IMR-90 (cell line): ENCODE measurements at regions not wholly inside any gene's neighbourhood (a gene's known extent, or its start where the extent isn't known, plus 50 kb on each side); places are given as distances from the start of the nearest gene placed in this dataset.

Experiments
- ATAC-seq: fragments of 200-7000 bp; cut with Tn5 transposase; 2 replicates; pipeline ENCODE4 v1.9.1; 2020; ENCODE audit warnings: low read depth, mild to moderate bottlenecking, moderate library complexity
- BruUV-seq: library from RNA; stranded (reverse); fragments of 400-500 nt; replicated peaks from 2 replicates; lab custom pipeline; 2021; lab: Mats Ljungman, UMichigan
- CTCF ChIA-PET: fragments of 300-600 bp; formaldehyde crosslinking; extraction: SDS; loops from one replicate; lab custom pipeline; 2021; ENCODE audit warnings: antibody characterized with exemption; lab: Yijun Ruan, JAX
- POLR2A ChIA-PET: fragments of 300-600 bp; sonication (Branson Sonifier 250); formaldehyde crosslinking; loops from one replicate; lab custom pipeline; 2022; ENCODE audit warnings: antibody characterized with exemption; ENCODE audit not compliant: unreplicated experiment; lab: Charles Lee
- DNase-seq: peaks from one replicate; pipeline ENCODE4 v3.0.0; 2013
- H2AFZ ChIP-seq: replicated peaks from 2 replicates; pipeline ENCODE3; 2013; ENCODE audit warnings: low read length, mild to moderate bottlenecking; ENCODE audit not compliant: poor library complexity
- H2AK5ac ChIP-seq: 2 replicates; pipeline ENCODE4 v1.6.1; 2013; ENCODE audit warnings: low read depth, low read length, inconsistent platforms
- H2AK9ac ChIP-seq: replicated peaks from 2 replicates; pipeline ENCODE3; 2013; ENCODE audit warnings: mild to moderate bottlenecking, low read depth, low read length, moderate library complexity; ENCODE audit not compliant: poor library complexity
- H2BK120ac ChIP-seq: 2 replicates; pipeline ENCODE4 v1.6.1; 2013; ENCODE audit warnings: low read depth, low read length, inconsistent platforms
- H2BK15ac ChIP-seq: 3 replicates; pipeline ENCODE4 v1.6.1; 2013; ENCODE audit warnings: low read depth, low read length, inconsistent platforms
- H2BK20ac ChIP-seq: 2 replicates; pipeline ENCODE4 v1.6.1; 2013; ENCODE audit warnings: low read depth, mild to moderate bottlenecking, inconsistent platforms, low read length, moderate library complexity
- H2BK5ac ChIP-seq: 2 replicates; pipeline ENCODE4 v1.6.1; 2013; ENCODE audit warnings: mild to moderate bottlenecking, low read depth, low read length, inconsistent platforms; ENCODE audit not compliant: poor library complexity, severe bottlenecking
- H3K14ac ChIP-seq: replicated peaks from 2 replicates; pipeline ENCODE4 v1.6.1; 2013; ENCODE audit warnings: low read depth, low read length, inconsistent platforms
- H3K18ac ChIP-seq: 2 replicates; pipeline ENCODE4 v1.6.1; 2013; ENCODE audit warnings: low read depth, low read length, control low read depth
- H3K23ac ChIP-seq: 2 replicates; pipeline ENCODE4 v1.6.1; 2013; ENCODE audit warnings: low read depth, low read length, inconsistent platforms
- H3K27ac ChIP-seq: 2 replicates; pipeline ENCODE4 v1.5.1; 2013; ENCODE audit warnings: mild to moderate bottlenecking, control low read depth, low read length; ENCODE audit not compliant: insufficient read depth
- H3K27me3 ChIP-seq: 2 replicates; pipeline ENCODE4 v1.6.1; 2013; ENCODE audit warnings: low read length; ENCODE audit not compliant: control insufficient read depth, insufficient read depth
- H3K36me3 ChIP-seq: 2 replicates; pipeline ENCODE4 v1.6.1; 2013; ENCODE audit warnings: low read length, mixed read lengths; ENCODE audit not compliant: control insufficient read depth, insufficient read depth
- H3K4ac ChIP-seq: 2 replicates; pipeline ENCODE4 v1.6.1; 2013; ENCODE audit warnings: low read depth, low read length, inconsistent platforms
- H3K4me1 ChIP-seq: 2 replicates; pipeline ENCODE4 v1.6.1; 2013; ENCODE audit warnings: low read length, mixed read lengths; ENCODE audit not compliant: control insufficient read depth, insufficient read depth
- H3K4me2 ChIP-seq: 2 replicates; pipeline ENCODE4 v1.6.1; 2013; ENCODE audit warnings: low read depth, mild to moderate bottlenecking, control low read depth, low read length, moderate library complexity
- H3K4me3 ChIP-seq: 2 replicates; pipeline ENCODE4 v1.5.1; 2013; ENCODE audit warnings: low read depth, mild to moderate bottlenecking, control low read depth, low read length, moderate library complexity; ENCODE audit not compliant: insufficient read depth
- H3K56ac ChIP-seq: 2 replicates; pipeline ENCODE4 v1.6.1; 2013; ENCODE audit warnings: low read length, inconsistent platforms; ENCODE audit not compliant: insufficient read depth; ENCODE audit errors: extremely low read depth
- H3K79me1 ChIP-seq, 2 experiments: 2 replicates each; pipeline ENCODE4 v1.6.1; 2013; ENCODE audit warnings: low read length in 2 of 2, inconsistent platforms in 1 of 2, low read depth in 1 of 2
- H3K9ac ChIP-seq: 2 replicates; pipeline ENCODE4 v1.6.1; 2013; ENCODE audit warnings: low read depth, low read length, control low read depth
- H3K9me1 ChIP-seq: 2 replicates; pipeline ENCODE4 v1.6.1; 2013; ENCODE audit warnings: low read length, inconsistent platforms; ENCODE audit not compliant: insufficient read depth
- H3K9me3 ChIP-seq: 2 replicates; pipeline ENCODE4 v1.6.1; 2013; ENCODE audit warnings: low read length; ENCODE audit not compliant: control insufficient read depth, insufficient read depth
- H4K20me1 ChIP-seq: 2 replicates; pipeline ENCODE4 v1.6.1; 2013; ENCODE audit warnings: low read length, inconsistent platforms; ENCODE audit not compliant: insufficient read depth
- H4K5ac ChIP-seq: 2 replicates; pipeline ENCODE4 v1.6.1; 2013; ENCODE audit warnings: mild to moderate bottlenecking, low read depth, low read length, control low read depth
- H4K8ac ChIP-seq, 2 experiments: 2 replicates each; pipeline ENCODE4 v1.6.1; 2013; ENCODE audit warnings: low read depth in 2 of 2, low read length in 2 of 2, control low read depth in 1 of 2, inconsistent platforms in 1 of 2
- H4K91ac ChIP-seq: 2 replicates; pipeline ENCODE4 v1.6.1; 2013; ENCODE audit warnings: low read depth, low read length, inconsistent platforms; ENCODE audit not compliant: insufficient read depth
- POLR2A ChIP-seq: IDR thresholded peaks from 2 replicates; pipeline ENCODE4 v1.6.1; 2012; ENCODE audit warnings: mild to moderate bottlenecking, low read depth, low read length
- WGBS, 2 experiments: methylation state at CpG; one replicate each; pipeline versions ENCODE4 v1.1.5 to v1.1.7; 2013; ENCODE audit warnings: missing lambda C conversion rate in 2 of 2; ENCODE audit not compliant: insufficient read length in 1 of 2; ENCODE audit errors: extremely low coverage in 2 of 2; 5-methylcytosine and 5-hydroxymethylcytosine counted together
- dilution Hi-C: fragments of 300-500 bp; cut with HindIII; formaldehyde crosslinking; loops from one replicate; pipeline ENCODE4 v1.14.3; 2018; ENCODE audit warnings: low sequenced_read_pairs; ENCODE audit not compliant: unreplicated experiment
- in situ Hi-C: fragments of 300-500 bp; cut with MboI; formaldehyde crosslinking; loops from 3 replicates; pipeline ENCODE4 v1.14.3; 2019; ENCODE audit warnings: low sequenced_read_pairs, inconsistent platforms, mixed read lengths
- intact Hi-C: fragments of 100-400 bp; cut with micrococcal nuclease; formaldehyde crosslinking; loops from 2 replicates; pipeline ENCODE4 v1.10.0; 2022

DNA sequence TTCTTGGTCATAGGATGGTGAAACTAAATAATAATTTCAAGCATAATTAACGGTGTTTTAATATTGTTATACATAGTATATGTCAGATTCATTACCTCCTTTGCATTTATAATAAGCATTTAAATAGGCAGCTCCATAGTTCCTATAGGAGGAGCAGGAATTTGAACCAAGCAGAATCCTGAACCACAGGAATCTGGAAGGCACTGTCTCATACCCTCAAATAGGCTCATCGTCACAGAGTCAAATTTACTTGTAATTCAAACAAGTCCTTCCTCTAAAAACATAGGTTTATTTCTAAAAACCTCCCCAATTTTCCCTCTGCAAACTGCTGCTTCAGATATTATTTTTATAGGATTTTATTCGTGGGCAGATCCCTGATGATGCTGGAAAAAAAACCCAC lies 376.3 kb upstream of the ARHGEF26 start:
- H3K4ac ChIP-seq, result no peak overlapping the region
- CTCF ChIA-PET, result interaction anchor here (0.5 to 0.6 kb wide), 2 partner anchors 8 to 312 kb away, joined by 3 to 5 read pairs; no protein-coding TSS in a partner anchor

More for the DNA sequence above, 376.3 kb upstream of the ARHGEF26 start:
- Histone ChIP-seq H4K5ac (no peak overlapping the region), H3K56ac (no peak overlapping the region), H3K9ac (no peak overlapping the region), H4K91ac (no peak overlapping the region), H3K4me3 (no peak overlapping the region), H3K79me1 (no peaks in the 10 kb centered on the region), H2AK5ac (no peak overlapping the region), H2BK15ac (no peak overlapping the region), H4K8ac (no peak overlapping the region), H2AFZ (no peak overlapping the region), H2AK9ac (no peak overlapping the region), H3K27ac (no peak overlapping the region), H3K23ac (no peak overlapping the region), H2BK120ac (no peak overlapping the region), H4K20me1 (no peaks in the 10 kb centered on the region), H3K27me3 (no peaks in the 10 kb centered on the region), H3K4me1 (no peaks in the 10 kb centered on the region), H3K9me3 (no peaks in the 10 kb centered on the region), H2BK5ac (no peak overlapping the region), H2BK20ac (no peak overlapping the region), H3K4me2 (no peak overlapping the region), H3K9me1 (no peaks in the 10 kb centered on the region), H3K36me3 (no peaks in the 10 kb centered on the region), H3K18ac (no peak overlapping the region), H3K14ac (no peak overlapping the region)
- in situ Hi-C loops (no loop called here), dilution Hi-C loops (no loop called here), intact Hi-C loops (no loop called here)
- no peak for ATAC-seq
- no peak for DNase-seq
- BruUV-seq, result no TSS peak
- no CpG with 5 or more reads among the region's 3 CpGs for WGBS, 2 experiments
- POLR2A ChIA-PET, result no interaction called here
- no peak for TF ChIP-seq POLR2A
